SK-N-SH (cell line): ENCODE measurements at regions not wholly inside any gene's neighbourhood (a gene's known extent, or its start where the extent isn't known, plus 50 kb on each side); places are given as distances from the start of the nearest gene placed in this dataset.

Experiments used
- CTCF ChIA-PET: fragments of 300-600, 350-600 bp; formaldehyde crosslinking; extraction: SDS; loops from one replicate; lab custom pipeline; 2021; lab: Yijun Ruan, JAX
- POLR2A ChIA-PET: fragments of 350-600 bp; sonication (Branson Sonifier 250); formaldehyde crosslinking; extraction: SDS; loops from one replicate; lab custom pipeline; 2020; ENCODE audit warnings: antibody characterized with exemption, inconsistent platforms; lab: Yijun Ruan, JAX
- DNase-seq: peaks from one replicate; pipeline ENCODE4 v3.0.0; 2012
- H2AFZ ChIP-seq: fragments of 200-600 bp; sonication (generic); 2 replicates; pipeline ENCODE4 v1.8.1; 2016; ENCODE audit warnings: antibody characterized with exemption, mild to moderate bottlenecking, low read depth
- H3F3A ChIP-seq: fragments of 200-600 bp; sonication (generic); replicated peaks from 2 replicates; pipeline ENCODE3; 2016; ENCODE audit warnings: antibody characterized with exemption, mild to moderate bottlenecking; ENCODE audit not compliant: insufficient read depth
- H3K27ac ChIP-seq, 2 experiments: fragments of 200-500 bp in 1 of 2; fragments of 200-600 bp in 1 of 2; sonication (Bioruptor generic) in 1 of 2; sonication (generic), shearing (Covaris generic) in 1 of 2; 2 replicates each; pipeline versions ENCODE4 v1.5.1 to v1.6.1; 2014 to 2016; ENCODE audit warnings: low read depth in 2 of 2, inconsistent platforms in 1 of 2, low read length in 1 of 2, mild to moderate bottlenecking in 1 of 2, mixed read lengths in 1 of 2
- H3K27me3 ChIP-seq: fragments of 200-600 bp; sonication (generic), shearing (Covaris generic); 2 replicates; pipeline ENCODE4 v1.6.1; 2016; ENCODE audit warnings: mixed run types; ENCODE audit not compliant: insufficient read depth
- H3K36me3 ChIP-seq, 2 experiments: fragments of 200-500 bp in 1 of 2; fragments of 200-600 bp in 1 of 2; sonication (Bioruptor generic) in 1 of 2; sonication (generic) in 1 of 2; replicated peaks in 1 of 2; 2 replicates each; pipeline versions ENCODE3 to v1.5.1; 2014 to 2016; ENCODE audit warnings: low read length in 1 of 2, mild to moderate bottlenecking in 1 of 2; ENCODE audit not compliant: insufficient read depth in 2 of 2, control insufficient read depth in 1 of 2
- H3K4me1 ChIP-seq, 2 experiments: fragments of 200-500 bp in 1 of 2; fragments of 200-600 bp in 1 of 2; sonication (Bioruptor generic) in 1 of 2; sonication (generic), shearing (Covaris generic) in 1 of 2; 2 replicates each; pipeline versions ENCODE4 v1.5.1 to v1.6.1; 2014 to 2016; ENCODE audit warnings: low read depth in 1 of 2, low read length in 1 of 2, mixed run types in 1 of 2; ENCODE audit not compliant: insufficient read depth in 2 of 2, control insufficient read depth in 1 of 2
- H3K4me2 ChIP-seq: fragments of 200-600 bp; sonication (generic), shearing (Covaris generic); 2 replicates; pipeline ENCODE4 v1.6.1; 2017; ENCODE audit warnings: mixed run types
- H3K4me3 ChIP-seq, 2 experiments: fragments of 200-500 bp in 1 of 2; fragments of 200-600 bp in 1 of 2; sonication (Bioruptor generic) in 1 of 2; sonication (generic), shearing (Covaris generic) in 1 of 2; 2 replicates each; pipeline versions ENCODE4 v1.5.1 to v1.8.1; 2014 to 2016; ENCODE audit warnings: low read depth in 2 of 2, inconsistent platforms in 1 of 2, low read length in 1 of 2, mild to moderate bottlenecking in 1 of 2, mixed read lengths in 1 of 2, moderate library complexity in 1 of 2
- H3K79me2 ChIP-seq: fragments of 200-600 bp; sonication (generic); 2 replicates; pipeline ENCODE4 v1.8.1; 2017; ENCODE audit warnings: mild to moderate bottlenecking; ENCODE audit not compliant: insufficient read depth
- H3K9ac ChIP-seq: fragments of 200-600 bp; sonication (generic); 2 replicates; pipeline ENCODE4 v1.6.1; 2017; ENCODE audit warnings: mixed run types
- H3K9me2 ChIP-seq: fragments of 200-600 bp; sonication (generic); 2 replicates; pipeline ENCODE4 v1.6.1; 2017; ENCODE audit warnings: mixed run types
- H3K9me3 ChIP-seq: fragments of 200-600 bp; sonication (generic); 2 replicates; pipeline ENCODE4 v1.6.1; 2017; ENCODE audit warnings: mixed run types, mild to moderate bottlenecking, moderate library complexity
- H4K20me1 ChIP-seq: fragments of 200-600 bp; sonication (generic); 2 replicates; pipeline ENCODE4 v1.6.1; 2017; ENCODE audit warnings: mild to moderate bottlenecking, mixed run types; ENCODE audit not compliant: insufficient read depth
- ELF1 ChIP-seq: IDR thresholded peaks from 2 replicates; pipeline ENCODE4 v1.4.0; 2012
- FOXM1 ChIP-seq: IDR thresholded peaks from 2 replicates; pipeline ENCODE4 v1.4.0; 2012; ENCODE audit warnings: low read depth, mild to moderate bottlenecking
- GATA2 ChIP-seq: sonication (generic); formaldehyde crosslinking; IDR thresholded peaks from 2 replicates; pipeline ENCODE4 v1.5.0; 2020; ENCODE audit warnings: mild to moderate bottlenecking, missing genetic modification reagents
- NFIC ChIP-seq: IDR thresholded peaks from 2 replicates; pipeline ENCODE4 v1.4.0; 2012; ENCODE audit warnings: borderline replicate concordance
- RCOR1 ChIP-seq: fragments of 150-350 bp; IDR thresholded peaks from 2 replicates; pipeline ENCODE4 v1.6.1; 2017; ENCODE audit warnings: antibody characterized with exemption, low read length
- RXRA ChIP-seq: IDR thresholded peaks from 2 replicates; pipeline ENCODE4 v1.4.0; 2012; ENCODE audit warnings: low read depth, mild to moderate bottlenecking, borderline replicate concordance
- SIN3A ChIP-seq: IDR thresholded peaks from 2 replicates; pipeline ENCODE4 v1.6.1; 2012; ENCODE audit warnings: low read depth, mild to moderate bottlenecking, low read length, moderate library complexity, borderline replicate concordance
- SMC3 ChIP-seq: IDR thresholded peaks from 2 replicates; pipeline ENCODE4 v1.6.1; 2012; ENCODE audit warnings: low read depth, low read length, improper control_type of control experiment
- TAF1 ChIP-seq: IDR thresholded peaks from 2 replicates; pipeline ENCODE4 v1.6.1; 2012; ENCODE audit warnings: low read depth, mild to moderate bottlenecking, low read length, moderate library complexity, borderline replicate concordance
- TCF12 ChIP-seq: IDR thresholded peaks from 2 replicates; pipeline ENCODE4 v1.4.0; 2012
- USF1 ChIP-seq: IDR thresholded peaks from 2 replicates; pipeline ENCODE4 v1.4.0; 2012; ENCODE audit warnings: low read depth, borderline replicate concordance
- USF2 ChIP-seq: fragments of 150-350 bp; IDR thresholded peaks from 2 replicates; pipeline ENCODE4 v1.6.1; 2017; ENCODE audit warnings: antibody characterized with exemption, low read length, low read depth, borderline replicate concordance
- WGBS: methylation state at CpG from one replicate; pipeline ENCODE4 v1.1.6; 2017; ENCODE audit warnings: low lambda C conversion rate; 5-methylcytosine and 5-hydroxymethylcytosine counted together
- TF ChIP-seq, protein P1 (sequence below): IDR thresholded peaks from 2 replicates; pipeline ENCODE4 v1.4.0; 2012; ENCODE audit warnings: low read depth, borderline replicate concordance
- TF ChIP-seq, protein P2 (sequence below): IDR thresholded peaks from 2 replicates; pipeline ENCODE4 v1.4.0; 2012; ENCODE audit warnings: low read depth
- TF ChIP-seq, protein P3 (sequence below): IDR thresholded peaks from 2 replicates; pipeline ENCODE4; 2012

DNA sequence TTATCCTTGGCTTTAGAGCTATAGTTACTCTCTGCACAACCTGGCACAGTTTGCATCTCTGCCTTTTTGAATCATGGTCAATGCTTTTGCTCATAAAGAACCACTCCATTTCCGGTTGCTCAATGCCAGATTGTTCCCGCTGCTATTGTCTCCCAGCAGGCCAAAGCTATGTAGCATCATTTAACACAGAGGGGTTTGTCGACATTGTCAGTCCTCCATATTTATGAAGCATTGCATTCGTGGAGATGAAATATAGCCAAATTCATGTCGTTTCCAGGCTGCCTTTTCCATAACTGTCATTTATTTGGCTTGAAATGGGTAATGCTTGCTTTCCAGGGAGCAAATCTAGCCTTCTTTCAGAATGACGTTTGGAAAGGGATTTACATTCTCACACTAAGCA lies 598.8 kb downstream of the EPHA7 start:
- ChIA-PET CTCF (no interaction called here), POLR2A (no interaction called here)

More for the DNA sequence above, 598.8 kb downstream of the EPHA7 start:
- no peak overlapping the region for H3K9ac ChIP-seq
- TF ChIP-seq, protein P1, sequence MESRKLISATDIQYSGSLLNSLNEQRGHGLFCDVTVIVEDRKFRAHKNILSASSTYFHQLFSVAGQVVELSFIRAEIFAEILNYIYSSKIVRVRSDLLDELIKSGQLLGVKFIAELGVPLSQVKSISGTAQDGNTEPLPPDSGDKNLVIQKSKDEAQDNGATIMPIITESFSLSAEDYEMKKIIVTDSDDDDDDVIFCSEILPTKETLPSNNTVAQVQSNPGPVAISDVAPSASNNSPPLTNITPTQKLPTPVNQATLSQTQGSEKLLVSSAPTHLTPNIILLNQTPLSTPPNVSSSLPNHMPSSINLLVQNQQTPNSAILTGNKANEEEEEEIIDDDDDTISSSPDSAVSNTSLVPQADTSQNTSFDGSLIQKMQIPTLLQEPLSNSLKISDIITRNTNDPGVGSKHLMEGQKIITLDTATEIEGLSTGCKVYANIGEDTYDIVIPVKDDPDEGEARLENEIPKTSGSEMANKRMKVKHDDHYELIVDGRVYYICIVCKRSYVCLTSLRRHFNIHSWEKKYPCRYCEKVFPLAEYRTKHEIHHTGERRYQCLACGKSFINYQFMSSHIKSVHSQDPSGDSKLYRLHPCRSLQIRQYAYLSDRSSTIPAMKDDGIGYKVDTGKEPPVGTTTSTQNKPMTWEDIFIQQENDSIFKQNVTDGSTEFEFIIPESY = no peak
- TF ChIP-seq TAF1 (no peak), GATA2 (CRISPR knock-in tag) (no peak), NFIC (no peak), ELF1 (no peak), TCF12 (no peak), FOXM1 (no peak), SMC3 (no peak), RXRA (no peak), RCOR1 (no peak), USF2 (no peak), SIN3A (no peak), USF1 (no peak)
- TF ChIP-seq, protein P2, sequence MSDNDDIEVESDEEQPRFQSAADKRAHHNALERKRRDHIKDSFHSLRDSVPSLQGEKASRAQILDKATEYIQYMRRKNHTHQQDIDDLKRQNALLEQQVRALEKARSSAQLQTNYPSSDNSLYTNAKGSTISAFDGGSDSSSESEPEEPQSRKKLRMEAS = no peak
- TF ChIP-seq, protein P3, sequence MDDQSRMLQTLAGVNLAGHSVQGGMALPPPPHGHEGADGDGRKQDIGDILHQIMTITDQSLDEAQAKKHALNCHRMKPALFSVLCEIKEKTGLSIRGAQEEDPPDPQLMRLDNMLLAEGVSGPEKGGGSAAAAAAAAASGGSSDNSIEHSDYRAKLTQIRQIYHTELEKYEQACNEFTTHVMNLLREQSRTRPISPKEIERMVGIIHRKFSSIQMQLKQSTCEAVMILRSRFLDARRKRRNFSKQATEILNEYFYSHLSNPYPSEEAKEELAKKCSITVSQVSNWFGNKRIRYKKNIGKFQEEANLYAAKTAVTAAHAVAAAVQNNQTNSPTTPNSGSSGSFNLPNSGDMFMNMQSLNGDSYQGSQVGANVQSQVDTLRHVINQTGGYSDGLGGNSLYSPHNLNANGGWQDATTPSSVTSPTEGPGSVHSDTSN = no peak
- H3F3A ChIP-seq = no peaks in the 10 kb centered on the region
- H3K9me3 ChIP-seq = no peaks in the 10 kb centered on the region
- no peak overlapping the region for H3K4me2 ChIP-seq
- no peak overlapping the region for H3K27ac ChIP-seq
- H3K4me3 ChIP-seq = no peak overlapping the region
- H3K9me2 ChIP-seq = no peaks in the 10 kb centered on the region
- no peak overlapping the region for H2AFZ ChIP-seq
- no peak for DNase-seq
- no peaks in the 10 kb centered on the region for H4K20me1 ChIP-seq
- no peaks in the 10 kb centered on the region for H3K4me1 ChIP-seq
- no peaks in the 10 kb centered on the region for H3K36me3 ChIP-seq
- WGBS = 9% methylated on average over 6 of the region's 6 CpGs
- no peaks in the 10 kb centered on the region for H3K79me2 ChIP-seq
- no peaks in the 10 kb centered on the region for H3K27me3 ChIP-seq
